K562 (cell line): ENCODE measurements at regions not wholly inside any gene's neighbourhood (a gene's known extent, or its start where the extent isn't known, plus 50 kb on each side); places are given as distances from the start of the nearest gene placed in this dataset.

Source experiments
- ATAC-seq: fragments of 200-7000 bp; cut with Tn5 transposase; 3 replicates; pipeline ENCODE4 v1.9.1; 2020; ENCODE audit warnings: moderate library complexity
- BruUV-seq: library from RNA; stranded (reverse); fragments of 400-500 nt; replicated peaks from 2 replicates; lab custom pipeline; 2021; lab: Mats Ljungman, UMichigan
- CTCF ChIA-PET: fragments of 300-600 bp; formaldehyde crosslinking; extraction: SDS; loops from one replicate; lab custom pipeline; 2021; ENCODE audit warnings: low intra/inter-chr PET ratio; lab: Yijun Ruan, JAX
- POLR2A ChIA-PET: fragments of 300-600, 350-650 bp; sonication (Branson Sonifier 250); formaldehyde crosslinking; extraction: SDS; loops from one replicate; lab custom pipeline; 2021; ENCODE audit warnings: antibody characterized with exemption, inconsistent platforms; lab: Yijun Ruan, JAX
- DNase-seq, 4 experiments: peaks; one replicate each; pipeline versions ENCODE4 v3.0.0 to v3.0.0-alpha.2; 2011 to 2018; ENCODE audit warnings: low spot score in 3 of 4, mixed read lengths in 3 of 4; ENCODE audit errors: extremely low read depth in 1 of 4
- FAIRE-seq: peaks from 2 replicates; lab custom pipeline; 2011; peaks lifted over from hg19 to GRCh38; lab: Jason Lieb, UNC
- H2AFZ ChIP-seq: 2 replicates; pipeline ENCODE4 v1.6.0; 2011; ENCODE audit warnings: low read depth, low read length, control low read depth, inconsistent platforms
- H3K27ac ChIP-seq: fragments of 200-600 bp; 3 replicates; pipeline ENCODE4 v1.8.0; 2011; ENCODE audit warnings: low read depth, mild to moderate bottlenecking, control low read depth, inconsistent platforms, low read length, moderate library complexity, mixed read lengths; ENCODE audit errors: extremely low read depth
- H3K27me3 ChIP-seq, 2 experiments: fragments of 300-600 bp in 1 of 2; 2 replicates in 1 of 2; 3 replicates in 1 of 2; pipeline versions ENCODE4 v1.6.0 to v1.8.0; 2011; ENCODE audit warnings: inconsistent platforms in 2 of 2, low read length in 2 of 2, mild to moderate bottlenecking in 1 of 2, mixed read lengths in 1 of 2, moderate library complexity in 1 of 2; ENCODE audit not compliant: control insufficient read depth in 2 of 2, insufficient read depth in 2 of 2
- H3K36me3 ChIP-seq: fragments of 300-600 bp; 3 replicates; pipeline ENCODE4 v1.8.0; 2011; ENCODE audit warnings: mild to moderate bottlenecking, low read length, inconsistent platforms; ENCODE audit not compliant: control insufficient read depth, insufficient read depth
- H3K4me1 ChIP-seq, 2 experiments: fragments of 200-600 bp in 1 of 2; replicated peaks in 1 of 2; 2 replicates in 1 of 2; 3 replicates in 1 of 2; pipeline versions ENCODE4 v1.5.1 to v1.8.0; 2011; ENCODE audit warnings: inconsistent platforms in 2 of 2, low read length in 2 of 2, mild to moderate bottlenecking in 1 of 2, mixed read lengths in 1 of 2, moderate library complexity in 1 of 2; ENCODE audit not compliant: control insufficient read depth in 2 of 2, insufficient read depth in 2 of 2
- H3K4me2 ChIP-seq: 2 replicates; pipeline ENCODE4 v1.6.1; 2011; ENCODE audit warnings: low read length, control low read depth, inconsistent platforms, mixed read lengths; ENCODE audit not compliant: insufficient read depth
- H3K4me3 ChIP-seq: fragments of 200-600 bp; sonication (generic), shearing (Covaris generic); 2 replicates; pipeline ENCODE4 v1.5.1; 2016; ENCODE audit warnings: control low read depth, inconsistent platforms
- H3K79me2 ChIP-seq: fragments of 200-600 bp; 3 replicates; pipeline ENCODE4 v1.8.0; 2011; ENCODE audit warnings: low read length, inconsistent platforms; ENCODE audit not compliant: control insufficient read depth, insufficient read depth
- H3K9ac ChIP-seq, 2 experiments: 2 replicates each; pipeline versions ENCODE4 v1.6.0 to v1.6.1; 2011; ENCODE audit warnings: low read depth in 2 of 2, low read length in 2 of 2, control low read depth in 1 of 2, inconsistent platforms in 1 of 2, mild to moderate bottlenecking in 1 of 2, mixed read lengths in 1 of 2; ENCODE audit not compliant: insufficient read depth in 1 of 2
- H3K9me1 ChIP-seq: one replicate; pipeline ENCODE4 v1.6.0; 2011; ENCODE audit warnings: inconsistent platforms, mild to moderate bottlenecking, low read length, moderate library complexity; ENCODE audit not compliant: control insufficient read depth, insufficient read depth
- H3K9me3 ChIP-seq: replicated peaks from 2 replicates; pipeline ENCODE4 v1.5.1; 2011; ENCODE audit warnings: low read depth, low read length, inconsistent platforms; ENCODE audit not compliant: control insufficient read depth, insufficient read depth
- H4K20me1 ChIP-seq: replicated peaks from 2 replicates; pipeline ENCODE4 v1.6.1; 2011; ENCODE audit warnings: low read length, inconsistent platforms, mixed read lengths; ENCODE audit not compliant: control insufficient read depth, insufficient read depth
- CBX3 ChIP-seq, 2 experiments: IDR thresholded peaks; 1 replicate in 1 of 2; 2 replicates in 1 of 2; pipeline ENCODE4 v1.6.1; 2012; ENCODE audit warnings: inconsistent platforms in 2 of 2, low read length in 2 of 2, borderline replicate concordance in 1 of 2, control low read depth in 1 of 2
- CLOCK ChIP-seq: fragments of 250-450 bp; sonication (Bioruptor Pico); IDR thresholded peaks from 2 replicates; pipeline ENCODE4 v1.4.0; 2020; ENCODE audit warnings: mild to moderate bottlenecking, moderate library complexity, borderline replicate concordance
- E2F5 ChIP-seq: sonication (generic); formaldehyde crosslinking; IDR thresholded peaks from 2 replicates; pipeline ENCODE4 v1.8.0; 2022; ENCODE audit warnings: mild to moderate bottlenecking, missing genetic modification reagents
- KLF6 ChIP-seq: fragments of 250-450 bp; sonication (Bioruptor Pico); IDR thresholded peaks from 2 replicates; pipeline ENCODE4 v1.4.0; 2020; ENCODE audit warnings: mild to moderate bottlenecking, moderate library complexity, borderline replicate concordance
- MYBL2 ChIP-seq, 2 experiments: fragments of 450-650 bp in 1 of 2; sonication (generic) in 1 of 2; formaldehyde crosslinking in 1 of 2; IDR thresholded peaks; 2 replicates each; pipeline versions ENCODE4 v1.6.1 to v1.8.1; 2017 to 2022; ENCODE audit warnings: borderline replicate concordance in 1 of 2, inconsistent platforms in 1 of 2, low read depth in 1 of 2, mild to moderate bottlenecking in 1 of 2, missing genetic modification reagents in 1 of 2, moderate library complexity in 1 of 2
- NCOA2 ChIP-seq, 2 experiments: fragments of 450-650 bp; IDR thresholded peaks; 2 replicates each; pipeline ENCODE4 v1.6.1; 2018; ENCODE audit warnings: mild to moderate bottlenecking in 2 of 2, moderate library complexity in 1 of 2; ENCODE audit not compliant: partially characterized antibody in 2 of 2
- NFE2 ChIP-seq: IDR thresholded peaks from 2 replicates; pipeline ENCODE4 v1.6.1; 2014; ENCODE audit warnings: antibody characterized with exemption, low read depth
- NRF1 ChIP-seq, 2 experiments: fragments of 450-650 bp; IDR thresholded peaks in 1 of 2; conservative IDR thresholded peaks in 1 of 2; 2 replicates each; pipeline ENCODE4 v1.6.1; 2014; ENCODE audit warnings: mild to moderate bottlenecking in 2 of 2
- OTX1 ChIP-seq: fragments of 450-650 bp; formaldehyde crosslinking; IDR thresholded peaks from 2 replicates; pipeline ENCODE4 v1.4.0; 2022; ENCODE audit warnings: mild to moderate bottlenecking
- POLR2AphosphoS2 ChIP-seq: IDR thresholded peaks from 2 replicates; pipeline ENCODE4 v1.6.1; 2012; ENCODE audit warnings: low read length, improper control_type of control experiment
- RBM17 ChIP-seq: fragments of 200-400 bp; formaldehyde crosslinking; IDR thresholded peaks from 2 replicates; pipeline ENCODE4 v1.6.1; 2017; ENCODE audit warnings: low read depth, mild to moderate bottlenecking, low read length, borderline replicate concordance
- SRSF7 ChIP-seq: fragments of 200-400 bp; formaldehyde crosslinking; optimal IDR thresholded peaks from 2 replicates; pipeline ENCODE3; 2017; ENCODE audit warnings: mild to moderate bottlenecking, low read depth, low read length
- ZNF224 ChIP-seq: sonication (generic); formaldehyde crosslinking; IDR thresholded peaks from 2 replicates; pipeline ENCODE4 v1.8.0; 2022; ENCODE audit warnings: mild to moderate bottlenecking, missing genetic modification reagents
- ZNF780A ChIP-seq: fragments of 250-450 bp; sonication (Bioruptor Pico); IDR thresholded peaks from 2 replicates; pipeline ENCODE4 v1.5.0; 2021; ENCODE audit warnings: mild to moderate bottlenecking
- WGBS: fragments of 100-300 bp; shearing (Covaris generic); methylation state at CpG from one replicate; pipeline ENCODE4 v1.1.6; 2016; ENCODE audit warnings: low coverage, mixed read lengths; ENCODE audit not compliant: insufficient coverage; ENCODE audit errors: missing lambda C conversion rate; 5-methylcytosine and 5-hydroxymethylcytosine counted together
- in situ Hi-C: fragments of 300-500 bp; cut with MboI; formaldehyde crosslinking; loops from 4 replicates; pipeline ENCODE4 v1.15.0; 2018; ENCODE audit warnings: inconsistent platforms, mixed read lengths
- intact Hi-C: fragments of 100-400 bp; cut with micrococcal nuclease; formaldehyde crosslinking; loops from 2 replicates; pipeline ENCODE4 v1.14.2; 2022
- TF ChIP-seq, protein P1 (sequence below): sonication (generic); formaldehyde crosslinking; IDR thresholded peaks from 2 replicates; pipeline ENCODE4 v1.8.1; 2022; ENCODE audit warnings: missing genetic modification reagents
- TF ChIP-seq, protein P2 (sequence below): sonication (generic); formaldehyde crosslinking; IDR thresholded peaks from 2 replicates; pipeline ENCODE4 v1.5.0; 2020; ENCODE audit warnings: missing genetic modification reagents

DNA sequence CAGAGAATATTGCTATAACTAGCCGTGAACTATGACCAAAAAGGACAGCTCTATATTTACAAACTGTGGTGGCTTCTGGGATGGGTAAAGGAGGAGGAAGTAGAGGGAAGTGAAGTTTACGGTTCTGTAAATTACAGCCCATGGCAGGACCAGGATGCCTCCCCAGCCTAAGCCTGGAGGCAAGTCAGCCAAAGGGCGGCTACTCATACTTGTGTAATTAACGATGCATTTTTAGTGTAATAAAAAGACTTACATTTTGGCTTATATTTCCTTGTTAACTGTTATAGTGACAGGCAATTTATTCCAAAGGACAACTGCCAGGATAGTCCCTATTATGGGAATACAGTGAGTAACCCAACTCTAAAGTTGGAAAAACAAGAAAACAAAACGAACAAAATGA lies 139.9 kb upstream of the OTUD4 start (continued):
- no peak for TF ChIP-seq NFE2
- TF ChIP-seq NCOA2 (IDR thresholded peaks at IDR 0.05; ENCODE audit: partially characterized antibody in 2 of 2): no peak
- TF ChIP-seq KLF6: no peak
- TF ChIP-seq, protein P1, sequence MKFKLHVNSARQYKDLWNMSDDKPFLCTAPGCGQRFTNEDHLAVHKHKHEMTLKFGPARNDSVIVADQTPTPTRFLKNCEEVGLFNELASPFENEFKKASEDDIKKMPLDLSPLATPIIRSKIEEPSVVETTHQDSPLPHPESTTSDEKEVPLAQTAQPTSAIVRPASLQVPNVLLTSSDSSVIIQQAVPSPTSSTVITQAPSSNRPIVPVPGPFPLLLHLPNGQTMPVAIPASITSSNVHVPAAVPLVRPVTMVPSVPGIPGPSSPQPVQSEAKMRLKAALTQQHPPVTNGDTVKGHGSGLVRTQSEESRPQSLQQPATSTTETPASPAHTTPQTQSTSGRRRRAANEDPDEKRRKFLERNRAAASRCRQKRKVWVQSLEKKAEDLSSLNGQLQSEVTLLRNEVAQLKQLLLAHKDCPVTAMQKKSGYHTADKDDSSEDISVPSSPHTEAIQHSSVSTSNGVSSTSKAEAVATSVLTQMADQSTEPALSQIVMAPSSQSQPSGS (CRISPR knock-in tag): no peak
- TF ChIP-seq RBM17: no peak
- no peak for TF ChIP-seq E2F5
- no peak for TF ChIP-seq NRF1 (conservative IDR thresholded peaks at IDR 0.05 in 1 of 2, IDR thresholded peaks at IDR 0.05 in 1 of 2)
- TF ChIP-seq, all 486 proteins: peak for 0

GRCh38 chr4:145319751-145320150 lies 139.4 kb upstream of the OTUD4 start:
- Histone ChIP-seq H3K9me1 (no peaks in the 10 kb centered on the region), H3K9me3 (no peaks in the 10 kb centered on the region), H3K4me1 (no peaks in the 10 kb centered on the region), H3K27me3 (no peaks in the 10 kb centered on the region), H3K79me2 (no peaks in the 10 kb centered on the region), H3K36me3 (no peaks in the 10 kb centered on the region), H3K4me3 (no peak overlapping the region), H3K9ac (no peak overlapping the region), H4K20me1 (no peaks in the 10 kb centered on the region), H2AFZ (no peak overlapping the region), H3K4me2 (no peak overlapping the region), H3K27ac (no peak overlapping the region)
- no peak for DNase-seq
- intact Hi-C loops: no loop called here
- FAIRE-seq: no peak
- WGBS: 0% methylated on average over 2 of the region's 2 CpGs
- POLR2A ChIA-PET: interaction anchor here (1.0 kb wide), 1 partner anchor 133 kb away, joined by 3 read pairs; no protein-coding TSS in a partner anchor
- CTCF ChIA-PET: no interaction called here
- no TSS peak for BruUV-seq
- ATAC-seq: no peak
- in situ Hi-C loops: no loop called here
- TF ChIP-seq POLR2AphosphoS2: no peak
- no peak for TF ChIP-seq MYBL2 (IDR thresholded peaks at IDR 0.05; ENCODE audit: low read depth)
- no peak for TF ChIP-seq MYBL2 (CRISPR knock-in tag; IDR thresholded peaks at IDR 0.05; ENCODE audit: borderline replicate concordance)
- no peak for TF ChIP-seq ZNF780A
- TF ChIP-seq SRSF7: no peak
- TF ChIP-seq CBX3 (IDR thresholded peaks at IDR 0.05; ENCODE audit: borderline replicate concordance in 1 of 2, low read length in 2 of 2): no peak
- TF ChIP-seq ZNF224 (CRISPR knock-in tag): no peak
- TF ChIP-seq, protein P2, sequence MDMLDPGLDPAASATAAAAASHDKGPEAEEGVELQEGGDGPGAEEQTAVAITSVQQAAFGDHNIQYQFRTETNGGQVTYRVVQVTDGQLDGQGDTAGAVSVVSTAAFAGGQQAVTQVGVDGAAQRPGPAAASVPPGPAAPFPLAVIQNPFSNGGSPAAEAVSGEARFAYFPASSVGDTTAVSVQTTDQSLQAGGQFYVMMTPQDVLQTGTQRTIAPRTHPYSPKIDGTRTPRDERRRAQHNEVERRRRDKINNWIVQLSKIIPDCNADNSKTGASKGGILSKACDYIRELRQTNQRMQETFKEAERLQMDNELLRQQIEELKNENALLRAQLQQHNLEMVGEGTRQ (CRISPR knock-in tag): no peak
- no peak for TF ChIP-seq CLOCK
- no peak for TF ChIP-seq OTX1 (CRISPR knock-in tag)
